ENCODE measurements at regions not wholly inside any gene's neighbourhood (a gene's known extent, or its start where the extent isn't known, plus 50 kb on each side); places are given as distances from the start of the nearest gene placed in this dataset.

DNA sequence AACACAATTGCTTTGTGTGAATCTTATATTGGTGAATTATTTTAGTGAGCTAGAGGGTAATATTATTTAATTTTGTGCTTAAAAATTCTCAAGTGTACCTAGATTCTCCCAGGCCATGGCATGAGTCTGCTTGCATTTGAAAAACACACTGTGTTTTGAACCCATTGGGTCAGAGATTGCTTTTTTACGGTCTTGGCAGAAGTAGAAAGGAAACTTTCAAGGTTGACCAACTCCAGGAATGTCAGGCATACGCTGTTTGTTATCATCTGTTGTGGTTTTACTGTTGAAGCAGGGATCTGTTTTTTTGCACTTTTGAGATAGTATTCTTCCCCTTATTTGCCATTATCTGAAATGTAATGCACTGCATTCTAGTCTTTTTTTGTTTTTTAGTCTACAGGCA is 377.4 kb downstream of the RPRM start:
- DNase-seq (ENCODE audit: low spot score): no peak

DNA sequence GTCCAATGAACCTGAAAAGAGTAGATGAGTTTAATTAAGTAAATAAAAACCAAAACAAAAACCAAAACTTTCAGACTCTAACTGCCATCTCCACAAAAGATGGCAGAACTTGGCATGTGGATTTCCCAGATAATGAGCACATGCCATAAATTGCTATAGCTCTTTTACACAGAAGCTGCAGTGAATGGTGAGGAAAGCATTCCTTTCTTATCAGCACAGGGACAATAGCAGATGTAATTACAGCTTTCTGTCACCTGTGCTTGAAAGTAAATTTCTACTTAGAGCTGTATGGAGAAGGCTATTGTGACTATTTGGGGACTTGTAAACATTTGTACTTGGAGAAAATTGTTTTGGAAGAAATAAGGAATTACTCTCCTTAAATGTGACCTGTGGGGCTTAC is 378.4 kb downstream of the RPRM start:
- DNase-seq (ENCODE audit: low spot score): no peak

DNA sequence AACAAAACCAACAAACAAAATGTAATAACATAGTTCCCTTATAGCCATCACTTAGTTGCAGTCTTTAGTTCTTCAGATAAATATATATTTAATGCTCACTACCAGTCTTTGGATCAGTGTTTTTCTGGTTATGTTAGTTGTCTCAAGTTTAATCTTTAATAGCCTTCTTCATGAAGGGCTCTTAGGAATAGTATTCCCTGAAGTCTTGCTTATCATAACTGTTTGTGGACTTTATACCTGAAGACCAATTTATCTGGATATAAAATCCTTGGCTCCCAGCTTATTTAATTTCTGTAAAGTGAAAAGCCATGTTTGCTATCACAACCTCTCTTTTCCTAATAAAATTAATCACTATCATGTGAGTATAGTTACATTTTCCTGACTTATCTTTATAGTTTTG is 379.7 kb downstream of the ARL6IP6 start:
- no peak for DNase-seq (ENCODE audit: low spot score)

DNA sequence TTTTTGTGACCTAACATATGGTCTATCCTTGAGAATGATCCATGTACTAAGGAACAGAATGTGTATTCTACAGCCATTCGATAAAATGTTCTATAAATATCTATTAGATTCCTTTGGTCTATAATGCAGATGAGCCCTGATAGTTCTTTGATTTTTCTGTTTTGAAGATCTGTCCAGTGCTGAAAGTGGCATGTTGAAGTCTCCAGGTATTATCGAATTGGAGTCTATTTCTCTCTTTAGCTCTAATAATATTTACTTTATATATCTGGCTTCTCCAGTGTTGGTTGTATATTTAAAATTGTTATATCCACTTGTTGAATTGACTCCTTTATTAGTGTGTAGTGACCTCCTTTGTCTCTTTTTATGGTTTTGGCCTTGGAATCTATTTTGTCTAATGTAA is 377.9 kb downstream of the ARL6IP6 start:
- no peak for DNase-seq (ENCODE audit: low spot score)

DNA sequence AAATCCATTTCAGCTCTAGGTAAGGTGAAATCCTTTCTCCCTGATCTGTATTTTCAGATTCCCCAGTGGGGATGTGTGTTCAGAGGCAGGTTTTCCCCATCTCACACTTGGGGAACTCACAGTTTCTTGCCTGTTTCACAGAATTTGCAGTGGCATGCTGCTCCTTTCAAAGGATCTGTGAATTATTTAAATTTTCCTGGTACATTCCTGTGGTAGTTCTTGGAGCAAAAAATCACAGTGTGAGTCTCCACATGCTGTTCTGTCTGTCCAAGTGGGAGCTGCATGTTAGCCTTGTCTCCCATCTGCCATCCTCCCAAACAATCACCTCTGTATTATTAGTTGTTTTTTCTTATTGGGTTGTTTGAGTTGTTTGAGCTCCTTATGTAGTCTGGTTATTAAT is 372.9 kb downstream of the ARL6IP6 start:
- no peak for DNase-seq (ENCODE audit: low spot score)

DNA sequence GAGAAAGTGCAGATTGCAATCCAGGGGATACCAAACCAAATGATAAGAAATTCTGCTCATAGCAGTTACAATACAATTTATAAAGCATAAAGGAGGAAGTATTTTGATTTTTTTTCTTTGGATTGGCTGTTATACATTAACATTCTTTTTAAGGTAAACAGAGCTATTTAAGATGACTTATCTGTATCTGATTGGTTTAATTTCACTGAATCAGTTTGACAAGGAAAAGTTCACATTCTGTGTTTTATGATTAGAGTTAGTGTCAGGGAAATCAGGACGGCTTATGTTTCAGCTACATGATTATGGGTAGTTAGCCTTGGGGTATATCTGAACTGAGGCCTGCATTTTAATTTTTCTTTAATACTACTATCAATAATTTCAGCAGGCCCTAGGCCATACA is 360.9 kb downstream of the ARL6IP6 start:
- DNase-seq (ENCODE audit: low spot score): no peak

DNA sequence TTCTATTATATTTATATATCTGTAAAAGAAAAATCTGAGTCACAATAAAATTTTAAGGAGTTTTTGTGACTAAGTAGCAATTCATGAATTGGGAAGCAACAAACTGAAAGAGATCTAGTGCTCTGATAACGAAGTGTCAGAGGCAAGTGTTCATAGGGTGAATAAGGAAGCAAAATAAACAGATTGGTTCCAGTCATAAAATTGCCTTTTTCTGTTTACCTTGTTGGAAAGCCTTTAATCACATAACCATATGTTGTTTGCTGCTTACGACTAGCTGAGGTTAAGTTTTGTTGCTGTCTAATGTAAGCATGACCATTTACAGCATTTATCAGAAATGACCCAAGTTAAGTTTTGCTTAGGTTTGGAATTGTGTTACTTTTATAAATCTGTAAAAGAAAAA is 358.9 kb downstream of the ARL6IP6 start:
- no peak for DNase-seq (ENCODE audit: low spot score)

DNA sequence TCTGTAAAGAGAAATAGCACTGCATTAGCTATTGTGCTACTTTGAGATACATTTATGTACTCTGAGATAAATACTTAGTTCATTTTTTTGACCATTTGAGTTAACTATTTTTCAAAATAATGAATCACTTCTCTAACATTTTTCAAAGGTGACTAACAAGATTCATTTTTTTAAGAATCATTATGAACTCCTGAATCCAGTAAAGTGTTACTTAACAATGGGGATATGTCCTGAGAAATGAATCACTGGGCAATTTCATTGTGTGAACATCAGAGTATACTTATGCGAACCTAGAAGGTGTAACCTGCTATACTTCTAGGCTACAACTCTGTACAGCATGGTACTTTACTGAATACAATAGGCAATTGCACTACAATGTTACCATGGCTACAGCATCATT is 355.8 kb downstream of the ARL6IP6 start:
- DNase-seq (ENCODE audit: low spot score): no peak

DNA sequence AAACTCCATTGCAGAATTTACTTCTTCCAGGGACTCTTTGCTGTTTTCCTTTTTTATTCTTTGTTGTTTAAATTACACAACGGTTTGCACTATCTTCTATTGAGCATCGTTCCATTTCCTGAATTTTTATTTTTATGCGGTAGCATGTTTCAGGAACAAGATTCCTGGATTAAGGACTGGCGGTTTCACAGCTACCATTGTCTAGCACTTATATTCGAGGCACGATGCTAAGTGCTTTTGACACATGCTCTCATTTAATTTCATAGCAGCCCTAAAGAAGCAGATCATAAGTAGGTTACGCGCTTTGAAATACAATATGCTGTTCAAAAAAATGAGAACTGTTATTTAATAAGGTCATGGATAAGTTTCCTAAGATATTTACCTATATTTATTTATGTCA is 354.4 kb downstream of the ARL6IP6 start:
- DNase-seq (ENCODE audit: low spot score): no peak

DNA sequence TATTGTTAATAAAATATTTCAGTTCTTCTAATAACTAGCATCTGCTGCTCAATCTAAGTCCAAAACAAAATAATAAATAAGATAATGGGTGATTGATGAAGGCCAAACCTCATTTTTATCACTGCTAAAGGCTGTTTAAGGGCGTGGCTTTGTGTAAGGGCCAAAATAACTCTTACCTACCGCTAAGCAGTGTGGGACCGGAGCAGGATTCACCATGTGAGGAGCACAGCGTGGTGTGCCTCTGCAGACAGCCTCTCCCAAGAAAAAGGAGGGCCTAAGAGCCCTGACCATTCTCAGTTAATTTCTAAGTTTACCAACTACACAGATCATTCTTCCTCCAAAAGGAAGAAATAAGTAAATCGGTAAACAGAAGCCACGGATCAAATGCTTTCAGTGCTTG is 353.7 kb downstream of the ARL6IP6 start:
- no peak for DNase-seq (ENCODE audit: low spot score)

DNA sequence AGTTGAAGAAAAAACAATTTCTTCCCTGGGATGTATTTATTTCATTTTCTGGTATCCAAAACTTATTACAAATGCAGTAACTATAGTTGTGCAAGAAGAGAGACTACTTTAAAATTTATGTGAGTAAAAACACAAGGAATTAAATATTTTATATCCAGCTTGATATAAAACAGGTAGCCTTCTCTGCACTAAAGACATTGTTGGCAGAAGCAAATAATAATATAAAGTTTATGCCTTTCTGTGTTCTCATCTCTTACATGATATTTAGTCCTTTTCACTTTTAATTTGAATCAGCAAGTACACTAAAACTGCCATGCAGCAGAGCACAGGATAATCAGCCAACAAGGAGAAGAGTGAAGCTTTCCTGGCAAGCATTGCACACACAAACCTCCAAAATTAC is 352.7 kb downstream of the ARL6IP6 start:
- DNase-seq (ENCODE audit: low spot score): no peak

DNA sequence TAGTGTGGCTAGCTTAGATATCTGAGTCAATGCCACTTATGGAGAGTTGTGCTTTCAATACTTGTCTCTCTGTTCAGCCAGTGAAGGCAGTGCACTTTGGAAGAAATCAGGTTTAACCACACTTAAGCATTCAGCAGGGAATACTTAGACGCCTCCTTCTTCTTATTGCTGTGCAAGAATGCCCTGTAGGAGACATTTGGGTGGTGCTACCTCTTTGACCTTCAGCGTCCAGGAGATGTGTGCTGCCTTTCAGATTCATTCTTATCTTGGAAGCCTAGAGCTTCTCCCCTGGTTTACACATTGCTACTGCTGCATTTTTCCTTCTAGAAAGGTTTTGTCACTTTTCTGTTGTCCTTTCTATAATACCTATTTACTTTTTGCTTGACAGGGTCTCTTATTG is 350.5 kb downstream of the ARL6IP6 start:
- no peak for DNase-seq (ENCODE audit: low spot score)

DNA sequence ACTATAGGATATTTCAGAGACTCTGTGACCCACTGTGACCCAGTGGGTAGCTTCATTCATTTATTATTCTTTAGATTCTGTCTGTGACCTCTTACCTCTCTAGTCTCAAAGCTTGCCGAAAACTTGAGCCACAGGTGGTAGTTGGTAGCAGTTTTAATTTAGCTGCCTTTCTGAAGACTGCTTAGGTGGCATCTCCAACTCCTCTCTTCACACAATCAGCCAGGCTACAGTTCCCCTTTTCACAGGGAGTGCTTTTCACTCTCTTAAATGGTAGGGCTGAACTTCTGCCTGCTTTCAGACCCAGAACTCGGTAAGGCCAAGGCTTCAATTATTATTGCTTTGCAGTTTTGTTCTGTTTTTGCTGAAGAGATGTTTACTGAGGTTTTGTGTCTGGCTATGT is 349.6 kb downstream of the ARL6IP6 start:
- DNase-seq (ENCODE audit: low spot score): no peak

DNA sequence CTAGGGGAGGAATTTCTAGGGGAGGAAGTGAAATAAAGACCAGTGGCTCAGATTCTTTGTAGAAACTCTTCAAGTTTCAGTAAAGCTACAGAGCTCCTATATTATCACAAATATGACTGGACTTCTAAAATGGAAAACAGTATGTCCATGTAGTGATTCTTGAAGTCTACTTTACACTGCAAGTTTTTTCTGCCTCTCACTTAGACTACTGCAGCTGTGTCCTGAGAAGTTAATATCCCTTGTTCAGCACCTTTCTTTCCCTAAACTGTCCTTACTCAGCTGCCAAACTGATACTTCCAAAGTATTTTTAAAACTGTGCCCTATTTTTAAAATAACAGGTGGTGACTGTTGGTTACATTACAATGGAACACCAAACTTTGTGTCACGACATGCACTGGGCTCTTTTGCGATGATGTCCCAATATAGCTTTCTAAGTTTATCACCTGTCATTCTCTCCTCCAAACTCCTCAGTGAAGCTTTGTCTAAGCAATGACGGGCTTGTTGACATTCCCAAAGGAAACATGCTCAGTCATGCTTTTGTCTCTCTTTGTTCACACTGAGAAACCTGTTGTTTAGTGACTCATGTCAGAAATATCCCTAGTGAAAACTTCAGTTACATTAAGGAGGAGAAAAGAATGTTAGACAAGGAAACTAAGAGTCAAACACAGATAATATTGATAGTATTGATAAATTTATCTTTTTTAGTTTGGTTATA is 341.1 kb downstream of the ARL6IP6 start:
- no peak for DNase-seq (ENCODE audit: low spot score)

DNA sequence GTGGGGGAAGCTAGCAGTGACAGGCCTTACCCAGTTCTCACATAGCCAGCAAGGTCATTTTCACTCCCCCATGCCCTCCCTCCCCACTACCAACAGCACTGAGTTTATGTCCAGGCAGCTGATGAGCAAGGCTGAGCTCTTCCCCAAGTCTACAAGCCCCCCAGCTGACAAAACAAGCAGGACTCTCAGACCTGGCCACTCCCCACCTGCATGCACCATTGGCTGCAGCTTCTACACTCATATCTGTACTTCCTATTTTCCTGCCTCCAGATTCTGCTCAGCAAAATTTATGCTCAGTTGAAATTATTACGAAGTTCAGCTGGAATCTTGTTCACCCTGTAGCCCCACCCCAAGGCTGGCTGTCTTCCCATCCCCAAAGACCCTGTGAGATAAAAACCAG is 339.3 kb downstream of the ARL6IP6 start:
- DNase-seq (ENCODE audit: low spot score): no peak

DNA sequence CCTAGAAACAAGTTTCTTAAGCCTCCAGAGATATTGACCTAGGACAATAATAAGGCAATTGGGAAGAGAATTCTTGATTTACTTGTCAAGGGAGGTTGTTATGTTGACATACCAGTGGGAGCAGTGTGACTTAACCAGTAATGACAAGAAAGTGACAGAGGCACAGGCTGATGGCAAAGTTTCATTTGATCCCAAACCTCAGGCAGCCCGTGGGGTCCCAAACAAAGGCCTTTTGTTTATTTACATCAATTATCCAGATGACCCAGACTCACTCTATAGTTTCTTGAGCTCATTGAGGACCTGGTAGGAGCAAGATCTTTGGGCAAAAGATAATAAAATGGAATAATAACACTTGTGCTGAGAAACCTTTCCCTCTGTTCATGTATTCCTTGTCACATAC is 336.8 kb downstream of the ARL6IP6 start:
- no peak for DNase-seq (ENCODE audit: low spot score)

DNA sequence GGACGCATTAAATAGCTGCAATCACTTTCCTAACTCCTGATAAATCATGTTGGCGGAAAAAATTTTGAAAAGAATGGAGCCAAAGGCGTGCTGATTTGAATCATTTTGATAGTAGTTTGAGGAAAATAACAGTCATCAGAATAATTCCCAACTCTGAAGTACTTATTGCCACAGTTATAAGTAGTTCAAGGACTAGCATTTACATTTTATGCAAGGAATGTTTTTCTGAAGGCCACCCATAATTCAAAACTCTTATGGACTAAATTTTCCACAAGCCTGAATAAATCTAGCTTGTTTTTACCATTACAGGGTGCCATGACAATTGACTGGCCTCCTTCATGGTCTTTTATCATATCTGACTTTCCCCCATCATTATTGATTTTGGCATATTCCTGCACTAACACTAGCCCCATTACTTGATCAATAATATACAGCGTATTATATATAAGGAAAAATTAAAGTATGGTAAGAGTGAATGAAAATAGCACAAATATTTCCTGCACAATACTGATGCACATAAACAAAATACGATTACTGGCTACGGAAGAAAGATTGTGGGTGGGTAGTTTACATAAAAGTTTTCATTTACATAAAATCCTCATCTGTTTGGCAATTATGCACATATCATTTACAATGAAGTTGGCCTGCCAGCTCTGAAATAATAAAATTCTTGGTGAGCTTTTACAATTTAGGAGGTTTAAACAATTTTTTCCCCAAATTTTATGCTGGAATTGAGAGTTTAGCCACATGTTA is 334.6 kb downstream of the ARL6IP6 start:
- no peak for DNase-seq (ENCODE audit: low spot score)

DNA sequence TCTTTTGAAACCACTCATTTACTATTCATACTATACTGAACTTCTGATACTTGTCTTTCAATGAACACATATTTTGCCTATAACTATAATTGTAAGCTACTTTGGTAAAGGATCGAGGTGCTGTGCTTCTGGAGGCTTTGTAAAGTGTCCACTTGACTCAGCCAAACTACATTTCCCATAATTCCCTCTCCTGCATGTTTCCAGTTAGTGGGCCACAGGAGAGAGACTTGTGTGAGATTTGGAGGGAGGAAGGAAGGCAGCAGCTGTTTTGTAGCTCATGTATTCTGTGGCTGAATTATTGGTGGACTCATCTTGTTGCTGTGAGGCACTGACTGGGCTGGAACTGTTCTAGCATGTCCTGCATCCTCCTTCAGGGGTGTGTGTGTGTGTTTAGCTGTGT is 328.8 kb downstream of the ARL6IP6 start:
- no peak for DNase-seq (ENCODE audit: low spot score)

DNA sequence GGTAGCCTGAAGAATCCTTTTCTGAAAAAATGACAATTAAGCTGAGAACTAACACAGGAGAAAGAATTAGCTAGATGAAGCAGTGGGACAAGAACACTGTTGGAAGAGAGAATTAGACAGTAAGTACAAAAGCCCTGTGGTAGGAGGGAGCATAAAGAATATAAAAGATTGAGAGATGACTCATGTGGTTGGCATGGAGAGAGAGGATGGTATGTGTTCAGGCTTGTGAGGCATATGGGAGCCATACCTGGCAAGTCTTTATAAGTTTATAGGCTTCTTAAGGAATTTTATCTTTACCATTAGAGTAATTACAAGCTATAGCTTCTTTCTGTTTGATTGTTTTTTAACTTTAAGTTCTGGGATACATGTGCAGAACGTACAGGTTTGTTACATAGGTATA is 325.0 kb downstream of the ARL6IP6 start:
- DNase-seq (ENCODE audit: low spot score): no peak

DNA sequence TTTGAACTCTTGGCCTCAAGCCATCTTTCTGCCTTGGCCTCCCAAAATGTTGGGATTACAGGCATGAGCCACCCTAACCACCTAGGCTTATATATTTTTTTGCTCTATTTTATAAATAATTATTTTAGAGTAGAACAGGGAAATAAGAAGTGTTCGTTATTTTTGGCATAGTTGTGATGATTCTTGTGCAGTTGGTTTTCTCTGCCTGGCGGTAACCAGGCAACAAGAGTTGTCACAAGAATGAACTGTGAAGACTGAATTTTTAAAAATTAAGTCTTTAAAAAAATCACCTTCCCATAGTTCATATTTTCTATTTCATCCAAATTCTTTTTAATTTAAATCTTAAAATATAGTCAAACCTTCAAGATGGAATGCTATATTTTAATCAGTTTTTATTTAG is 310.2 kb downstream of the ARL6IP6 start:
- no peak for DNase-seq (ENCODE audit: low spot score)

DNA sequence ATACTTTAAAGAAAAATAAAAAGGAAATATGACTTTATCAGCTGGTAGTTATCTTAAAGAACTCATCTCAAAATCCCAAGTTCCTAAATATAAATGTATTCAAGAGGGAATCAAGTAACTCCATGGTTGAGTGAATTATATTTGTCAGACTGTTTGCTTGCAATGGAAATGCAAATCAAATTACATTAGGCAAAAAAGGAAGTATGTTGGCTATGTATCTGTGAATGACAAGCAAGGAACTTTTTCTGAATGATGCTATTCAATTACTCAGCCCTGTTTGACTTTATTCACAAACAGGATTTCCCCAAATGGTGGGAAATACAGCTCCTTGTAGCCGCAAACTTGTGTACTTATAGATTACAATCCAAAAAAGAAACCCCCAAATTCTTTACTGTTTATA is 309.1 kb downstream of the ARL6IP6 start:
- DNase-seq (ENCODE audit: low spot score): no peak

DNA sequence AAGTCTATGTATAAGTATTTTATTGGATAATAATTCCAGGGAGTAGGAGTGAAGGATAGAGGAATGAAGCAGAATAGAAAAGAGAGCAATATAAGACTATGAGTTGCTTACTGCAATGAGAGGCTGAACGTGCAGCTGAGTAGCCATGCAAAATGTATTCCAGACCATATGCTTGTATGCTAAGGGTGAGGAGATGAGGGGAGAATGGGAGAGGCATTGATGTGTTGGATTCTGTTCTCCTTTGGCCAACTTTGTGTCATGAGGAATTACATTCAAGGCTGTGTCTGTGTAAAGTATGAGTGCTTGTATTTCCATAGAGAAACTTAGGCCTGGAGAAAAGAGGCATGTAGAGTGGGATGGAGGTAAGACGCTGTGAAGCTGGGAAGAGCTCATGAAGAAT is 301.8 kb downstream of the ARL6IP6 start:
- no peak for DNase-seq (ENCODE audit: low spot score)

DNA sequence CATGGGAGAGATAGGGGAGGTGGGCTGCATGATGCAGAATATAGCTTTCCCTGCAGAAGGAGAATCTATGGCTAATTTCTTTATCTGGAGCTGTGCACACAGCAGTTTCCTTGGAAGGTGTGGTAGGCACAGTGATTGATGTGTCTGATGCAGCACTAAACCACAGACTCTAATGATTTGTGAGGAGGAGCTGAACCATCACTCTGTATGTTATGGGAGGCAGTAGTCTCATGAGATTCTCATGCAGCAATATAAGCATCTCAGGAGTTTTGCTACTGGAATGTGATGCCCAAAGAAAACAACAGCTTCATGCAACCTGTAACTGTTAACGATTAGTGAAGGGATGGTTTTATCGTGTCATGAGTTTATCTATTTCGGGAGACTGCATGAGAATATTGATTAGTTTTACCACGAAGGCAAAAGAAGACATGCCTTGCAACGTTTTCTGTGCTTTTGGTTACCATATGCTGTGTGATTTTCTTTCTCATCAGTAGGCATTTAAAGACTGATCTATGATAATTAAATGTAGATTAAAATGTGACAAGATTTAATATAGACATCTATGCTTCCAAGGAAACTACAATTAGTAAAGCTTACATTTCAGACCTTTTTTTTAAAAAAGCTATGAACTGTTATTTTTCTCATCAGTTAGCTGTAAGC is 286.8 kb downstream of the ARL6IP6 start:
- no peak for DNase-seq (ENCODE audit: low spot score)

DNA sequence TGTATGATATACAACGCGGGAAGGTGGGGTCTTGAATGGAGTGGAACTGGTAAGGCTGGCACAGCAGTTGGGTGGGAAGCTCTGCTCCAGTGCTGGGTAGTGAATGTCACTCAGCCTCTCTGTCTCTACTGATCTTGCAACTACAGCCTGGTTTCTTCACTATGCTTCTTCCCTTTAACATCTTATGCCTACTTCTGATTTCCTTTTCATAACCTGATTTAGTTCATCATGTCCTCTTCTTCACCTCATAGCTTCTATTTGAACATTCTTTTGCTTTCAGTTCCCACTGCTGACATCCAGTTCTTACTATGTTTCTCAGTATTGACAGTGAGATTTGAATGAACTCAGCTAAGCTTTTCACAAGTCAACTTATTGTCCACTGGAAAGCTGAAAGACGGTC is 286.2 kb downstream of the ARL6IP6 start:
- DNase-seq (ENCODE audit: low spot score): no peak
